B cell (primary cell): ENCODE measurements at regions not wholly inside any gene's neighbourhood (a gene's known extent, or its start where the extent isn't known, plus 50 kb on each side); places are given as distances from the start of the nearest gene placed in this dataset.

Experiments
- ATAC-seq: fragments of 200-7000 bp; cut with Tn5 transposase; one replicate; pipeline ENCODE4 v1.10.0; 2021; ENCODE audit warnings: low read depth, mild to moderate bottlenecking, moderate number of reproducible peaks, moderate library complexity
- CTCF ChIA-PET: fragments of 350-600 bp; sonication (Branson Sonifier 250); formaldehyde crosslinking; loops from one replicate; lab custom pipeline; 2021; ENCODE audit warnings: antibody characterized with exemption, inconsistent platforms; lab: Charles Lee
- POLR2A ChIA-PET: fragments of 350-600 bp; sonication (Branson Sonifier 250); formaldehyde crosslinking; loops from one replicate; lab custom pipeline; 2021; ENCODE audit warnings: antibody characterized with exemption; lab: Charles Lee
- DNase-seq: peaks from one replicate; pipeline ENCODE4 v3.0.0; 2013
- H2AFZ ChIP-seq: 2 replicates; pipeline ENCODE4 v1.6.1; 2012; ENCODE audit warnings: mild to moderate bottlenecking, low read depth, low read length; ENCODE audit not compliant: insufficient read depth, poor library complexity, severe bottlenecking
- H3K27ac ChIP-seq, 2 donors: 1 replicate in 1 of 2; 2 replicates in 1 of 2; pipeline ENCODE4 v1.5.1; 2012 to 2013; ENCODE audit warnings: low read length in 2 of 2, mild to moderate bottlenecking in 2 of 2, moderate library complexity in 1 of 2
- H3K27me3 ChIP-seq, 4 experiments: fragments of 200-600 bp in 1 of 4; sonication (generic) in 1 of 4; replicated peaks in 1 of 4; 1 replicate in 2 of 4; 2 replicates in 2 of 4; pipeline versions ENCODE4 v1.6.1 to v1.7.0; 2013 to 2016; ENCODE audit warnings: low read length in 3 of 4, mild to moderate bottlenecking in 2 of 4, mixed read lengths in 1 of 4, moderate library complexity in 1 of 4; ENCODE audit not compliant: insufficient read depth in 4 of 4, control insufficient read depth in 3 of 4; ENCODE audit errors: control extremely low read depth in 1 of 4
- H3K36me3 ChIP-seq, 2 experiments: replicated peaks in 1 of 2; 1 replicate in 1 of 2; 2 replicates in 1 of 2; pipeline versions ENCODE4 v1.6.1 to v1.7.1; 2013; ENCODE audit warnings: low read length in 1 of 2; ENCODE audit not compliant: insufficient read depth in 2 of 2, control insufficient read depth in 1 of 2; ENCODE audit errors: control extremely low read depth in 1 of 2, extremely low read depth in 1 of 2
- H3K4me1 ChIP-seq, 2 donors: fragments of 200-600 bp in 1 of 2; sonication (generic) in 1 of 2; 1 replicate in 1 of 2; 2 replicates in 1 of 2; pipeline versions ENCODE4 v1.5.1 to v1.6.1; 2013 to 2017; ENCODE audit warnings: low read length in 2 of 2; ENCODE audit not compliant: control insufficient read depth in 2 of 2, insufficient read depth in 2 of 2
- H3K4me2 ChIP-seq: replicated peaks from 2 replicates; pipeline ENCODE3; 2012; ENCODE audit warnings: mild to moderate bottlenecking, low read depth, low read length; ENCODE audit not compliant: poor library complexity, severe bottlenecking
- H3K4me3 ChIP-seq, 5 experiments: fragments of 200-600 bp in 1 of 5; sonication (generic) in 1 of 5; 1 replicate in 3 of 5; 2 replicates in 2 of 5; pipeline versions ENCODE4 v1.5.1 to v1.7.0; 2011 to 2016; ENCODE audit warnings: low read length in 4 of 5, mild to moderate bottlenecking in 4 of 5, low read depth in 2 of 5, control low read depth in 1 of 5, moderate library complexity in 1 of 5; ENCODE audit not compliant: insufficient read depth in 1 of 5; ENCODE audit errors: control extremely low read depth in 1 of 5, extremely low read depth in 1 of 5
- H3K79me2 ChIP-seq: fragments of 200-600 bp; sonication (generic); one replicate; pipeline ENCODE4 v1.6.0; 2016; ENCODE audit warnings: low read length; ENCODE audit not compliant: control insufficient read depth, insufficient read depth
- H3K9ac ChIP-seq: fragments of 200-600 bp; sonication (generic); 2 replicates; pipeline ENCODE4 v1.6.1; 2017; ENCODE audit warnings: mild to moderate bottlenecking, low read length, moderate library complexity
- H3K9me3 ChIP-seq, 3 donors: one replicate each; pipeline versions ENCODE4 v1.6.1 to v1.7.1; 2013; ENCODE audit warnings: low read length in 2 of 3; ENCODE audit not compliant: control insufficient read depth in 2 of 3, insufficient read depth in 1 of 3; ENCODE audit errors: control extremely low read depth in 1 of 3
- H4K20me1 ChIP-seq: 2 replicates; pipeline ENCODE4 v1.6.0; 2012; ENCODE audit warnings: mild to moderate bottlenecking, low read length; ENCODE audit not compliant: insufficient read depth, control insufficient read depth, poor library complexity, severe bottlenecking
- H3K27ac Mint-ChIP-seq: one replicate; pipeline ENCODE4 v1.8.0; 2021; ENCODE audit warnings: mixed read lengths
- H3K27me3 Mint-ChIP-seq: one replicate; pipeline ENCODE4 v1.8.0; 2021; ENCODE audit warnings: mixed read lengths
- H3K4me1 Mint-ChIP-seq: one replicate; pipeline ENCODE4 v1.8.0; 2021; ENCODE audit warnings: mixed read lengths
- H3K4me3 Mint-ChIP-seq: one replicate; pipeline ENCODE4 v1.8.0; 2021; ENCODE audit warnings: mixed read lengths
- H3K9me3 Mint-ChIP-seq: one replicate; pipeline ENCODE4 v1.8.0; 2022; ENCODE audit warnings: mixed read lengths; ENCODE audit not compliant: insufficient read depth
- EZH2 ChIP-seq: IDR thresholded peaks from 2 replicates; pipeline ENCODE4 v1.6.1; 2012; ENCODE audit warnings: borderline replicate concordance, low read depth, mild to moderate bottlenecking, moderate library complexity, low read length; ENCODE audit not compliant: insufficient read depth, poor library complexity, severe bottlenecking
- WGBS: methylation state at CpG from one replicate; pipeline ENCODE4 v1.1.5; 2013; ENCODE audit warnings: missing lambda C conversion rate; ENCODE audit not compliant: insufficient coverage; 5-methylcytosine and 5-hydroxymethylcytosine counted together
- intact Hi-C: fragments of 100-400 bp; cut with micrococcal nuclease; formaldehyde crosslinking; loops from one replicate; pipeline ENCODE4 v1.10.0; 2022
- TF ChIP-seq, protein P1 (sequence below): fragments of 200-600 bp; IDR thresholded peaks from one replicate; pipeline ENCODE4 v1.8.0; 2022; ENCODE audit warnings: antibody characterized with exemption, mild to moderate bottlenecking

DNA sequence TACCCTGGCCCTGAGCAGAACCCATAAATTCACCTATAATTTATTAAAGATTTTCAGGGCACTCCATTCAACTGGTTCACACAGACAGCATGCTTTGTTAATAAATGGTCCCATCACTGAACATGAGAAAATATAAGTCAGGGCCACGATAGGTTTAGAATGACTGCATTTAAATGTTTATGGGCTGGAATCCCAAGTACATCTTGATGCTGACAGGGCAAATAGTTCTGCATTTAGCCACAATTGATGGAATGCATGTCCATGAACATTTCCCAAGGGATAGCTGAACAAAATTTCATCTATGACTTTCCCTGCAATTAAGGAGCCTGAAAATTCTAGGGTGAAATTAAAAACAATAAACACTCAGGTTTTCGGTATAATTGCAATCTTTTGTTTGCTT, 124.5 kb downstream of the CAAP1 start:
- H3K27ac Mint-ChIP-seq: no peak overlapping the region
- Histone ChIP-seq H3K27ac (no peak overlapping the region), H3K36me3 (no peaks in the 10 kb centered on the region), H3K4me2 (no peak overlapping the region), H3K79me2 (no peaks in the 10 kb centered on the region), H2AFZ (no peak overlapping the region), H3K27me3 (no peaks in the 10 kb centered on the region), H3K9me3 (no peaks in the 10 kb centered on the region), H3K4me3 (no peak overlapping the region), H3K9ac (no peak overlapping the region), H4K20me1 (no peaks in the 10 kb centered on the region), H3K4me1 (no peaks in the 10 kb centered on the region)
- no peaks in the 10 kb centered on the region for H3K4me1 Mint-ChIP-seq
- ChIA-PET POLR2A (no interaction called here), CTCF (no interaction called here)
- ATAC-seq (no peak), DNase-seq (no peak)
- peaks cover 9% of the 10 kb centered on the region for H3K27me3 Mint-ChIP-seq
- WGBS: no CpG with 5 or more reads among the region's 2 CpGs
- TF ChIP-seq, protein P1, sequence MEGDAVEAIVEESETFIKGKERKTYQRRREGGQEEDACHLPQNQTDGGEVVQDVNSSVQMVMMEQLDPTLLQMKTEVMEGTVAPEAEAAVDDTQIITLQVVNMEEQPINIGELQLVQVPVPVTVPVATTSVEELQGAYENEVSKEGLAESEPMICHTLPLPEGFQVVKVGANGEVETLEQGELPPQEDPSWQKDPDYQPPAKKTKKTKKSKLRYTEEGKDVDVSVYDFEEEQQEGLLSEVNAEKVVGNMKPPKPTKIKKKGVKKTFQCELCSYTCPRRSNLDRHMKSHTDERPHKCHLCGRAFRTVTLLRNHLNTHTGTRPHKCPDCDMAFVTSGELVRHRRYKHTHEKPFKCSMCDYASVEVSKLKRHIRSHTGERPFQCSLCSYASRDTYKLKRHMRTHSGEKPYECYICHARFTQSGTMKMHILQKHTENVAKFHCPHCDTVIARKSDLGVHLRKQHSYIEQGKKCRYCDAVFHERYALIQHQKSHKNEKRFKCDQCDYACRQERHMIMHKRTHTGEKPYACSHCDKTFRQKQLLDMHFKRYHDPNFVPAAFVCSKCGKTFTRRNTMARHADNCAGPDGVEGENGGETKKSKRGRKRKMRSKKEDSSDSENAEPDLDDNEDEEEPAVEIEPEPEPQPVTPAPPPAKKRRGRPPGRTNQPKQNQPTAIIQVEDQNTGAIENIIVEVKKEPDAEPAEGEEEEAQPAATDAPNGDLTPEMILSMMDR: no peak
- no peak for TF ChIP-seq EZH2
- H3K4me3 Mint-ChIP-seq: no peak overlapping the region
- no peaks in the 10 kb centered on the region for H3K9me3 Mint-ChIP-seq
- intact Hi-C loops: no loop called here

DNA sequence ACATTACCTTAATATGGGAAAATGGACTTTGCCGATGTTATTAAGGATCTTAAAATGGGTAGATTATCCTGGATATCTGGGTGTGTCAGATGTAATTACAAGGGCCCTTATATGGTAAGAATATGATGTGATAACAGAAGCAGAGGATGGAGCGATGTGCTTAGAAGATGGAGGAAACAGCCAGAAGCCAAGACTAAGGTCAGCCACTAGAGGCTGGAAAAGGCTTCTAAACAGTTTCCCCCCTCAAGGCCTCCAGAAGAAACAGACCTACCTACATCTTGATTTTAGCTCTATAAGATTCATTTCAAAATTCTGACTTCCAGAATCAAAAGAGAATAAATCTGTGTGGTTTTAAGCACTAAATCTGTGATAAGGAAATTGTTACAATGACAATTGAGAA, 131.9 kb downstream of the CAAP1 start:
- no peaks in the 10 kb centered on the region for H3K79me2 ChIP-seq
- no peaks in the 10 kb centered on the region for H3K9me3 Mint-ChIP-seq
- H3K4me3 Mint-ChIP-seq: no peak overlapping the region
- H2AFZ ChIP-seq: no peak overlapping the region
- H3K4me2 ChIP-seq: no peak overlapping the region
- intact Hi-C loops: no loop called here
- ATAC-seq: no peak
- no peak overlapping the region for H3K27ac ChIP-seq
- peaks cover 0 to 5% (median 0%) of the 10 kb centered on the region in 4 experiments for H3K27me3 ChIP-seq
- WGBS: no CpG with 5 or more reads among the region's 2 CpGs
- H3K4me1 Mint-ChIP-seq: no peaks in the 10 kb centered on the region
- no peak overlapping the region for H3K9ac ChIP-seq
- no peaks in the 10 kb centered on the region for H3K36me3 ChIP-seq
- no peak overlapping the region for H3K4me3 ChIP-seq
- TF ChIP-seq, protein P1: no peak
- TF ChIP-seq EZH2: no peak
- H3K27me3 Mint-ChIP-seq: peaks cover 16% of the 10 kb centered on the region
- ChIA-PET POLR2A (no interaction called here), CTCF (no interaction called here)
- no peak for DNase-seq
- no peaks in the 10 kb centered on the region for H4K20me1 ChIP-seq
- H3K27ac Mint-ChIP-seq: no peak overlapping the region
- no peaks in the 10 kb centered on the region for H3K9me3 ChIP-seq
- no peaks in the 10 kb centered on the region for H3K4me1 ChIP-seq
